Activated CD8-positive, alpha-beta T cell treated with anti-CD3 and anti-CD28 coated beads for 36 hours (primary cell): ENCODE measurements at regions not wholly inside any gene's neighbourhood (a gene's known extent, or its start where the extent isn't known, plus 50 kb on each side); places are given as distances from the start of the nearest gene placed in this dataset.

Experiments
- ATAC-seq: fragments of 200-7000 bp; cut with Tn5 transposase; one replicate; pipeline ENCODE4 v1.10.0; 2021; ENCODE audit warnings: mild to moderate bottlenecking, moderate library complexity
- CTCF ChIA-PET: fragments of 350-600 bp; sonication (Branson Sonifier 250); formaldehyde crosslinking; loops from one replicate; lab custom pipeline; 2021; ENCODE audit warnings: antibody characterized with exemption; lab: Charles Lee
- POLR2A ChIA-PET: fragments of 350-600 bp; sonication (Branson Sonifier 250); formaldehyde crosslinking; loops from one replicate; lab custom pipeline; 2021; ENCODE audit warnings: antibody characterized with exemption; lab: Charles Lee
- DNase-seq: peaks from one replicate; pipeline ENCODE4 v3.0.0-alpha.2; 2020
- H3K27ac Mint-ChIP-seq: one replicate; pipeline ENCODE4 v1.8.0; 2021; ENCODE audit warnings: mild to moderate bottlenecking, mixed read lengths
- H3K27me3 Mint-ChIP-seq: one replicate; pipeline ENCODE4 v1.8.0; 2021; ENCODE audit warnings: mixed read lengths
- H3K36me3 Mint-ChIP-seq: one replicate; pipeline ENCODE4 v1.8.0; 2021; ENCODE audit warnings: low read depth, mixed read lengths
- H3K4me1 Mint-ChIP-seq: one replicate; pipeline ENCODE4 v1.8.0; 2021; ENCODE audit warnings: low read depth, mixed read lengths
- H3K4me3 Mint-ChIP-seq: one replicate; pipeline ENCODE4 v1.8.0; 2021; ENCODE audit warnings: mild to moderate bottlenecking, moderate library complexity, mixed read lengths
- H3K9me3 Mint-ChIP-seq: one replicate; pipeline ENCODE4 v1.8.0; 2021; ENCODE audit warnings: mixed read lengths
- intact Hi-C: fragments of 100-400 bp; cut with micrococcal nuclease; formaldehyde crosslinking; loops from one replicate; pipeline ENCODE4 v1.10.0; 2022
- TF ChIP-seq, protein P1 (sequence below): fragments of 200-600 bp; IDR thresholded peaks from one replicate; pipeline ENCODE4 v1.8.0; 2022; ENCODE audit warnings: antibody characterized with exemption, mild to moderate bottlenecking

DNA sequence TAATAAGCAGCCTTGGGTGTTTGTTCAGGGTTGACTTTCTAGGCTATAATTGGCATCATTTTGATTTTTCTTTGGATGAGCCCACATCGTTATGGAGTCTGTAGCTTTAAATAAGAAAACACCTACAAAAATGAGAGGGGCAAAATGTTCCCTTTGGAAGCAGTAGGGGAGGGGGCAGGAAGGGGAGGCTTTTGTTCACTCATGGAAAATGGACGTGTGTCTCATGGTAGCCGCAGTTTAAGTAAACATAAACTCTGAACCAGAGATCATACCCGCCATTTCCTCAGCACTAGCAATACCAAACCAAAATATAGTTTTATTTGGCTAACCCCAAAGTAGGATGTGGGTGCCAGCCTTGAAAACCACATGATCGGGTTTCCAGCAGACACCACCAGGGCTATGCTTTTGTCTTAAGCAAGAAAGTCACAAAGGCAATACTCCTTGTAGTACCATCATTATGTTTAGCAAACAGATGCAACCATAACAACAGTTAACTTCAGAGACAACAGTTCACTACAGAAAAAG is 572.5 kb upstream of the JAG1 start:
- no peak for DNase-seq
- TF ChIP-seq, protein P1, sequence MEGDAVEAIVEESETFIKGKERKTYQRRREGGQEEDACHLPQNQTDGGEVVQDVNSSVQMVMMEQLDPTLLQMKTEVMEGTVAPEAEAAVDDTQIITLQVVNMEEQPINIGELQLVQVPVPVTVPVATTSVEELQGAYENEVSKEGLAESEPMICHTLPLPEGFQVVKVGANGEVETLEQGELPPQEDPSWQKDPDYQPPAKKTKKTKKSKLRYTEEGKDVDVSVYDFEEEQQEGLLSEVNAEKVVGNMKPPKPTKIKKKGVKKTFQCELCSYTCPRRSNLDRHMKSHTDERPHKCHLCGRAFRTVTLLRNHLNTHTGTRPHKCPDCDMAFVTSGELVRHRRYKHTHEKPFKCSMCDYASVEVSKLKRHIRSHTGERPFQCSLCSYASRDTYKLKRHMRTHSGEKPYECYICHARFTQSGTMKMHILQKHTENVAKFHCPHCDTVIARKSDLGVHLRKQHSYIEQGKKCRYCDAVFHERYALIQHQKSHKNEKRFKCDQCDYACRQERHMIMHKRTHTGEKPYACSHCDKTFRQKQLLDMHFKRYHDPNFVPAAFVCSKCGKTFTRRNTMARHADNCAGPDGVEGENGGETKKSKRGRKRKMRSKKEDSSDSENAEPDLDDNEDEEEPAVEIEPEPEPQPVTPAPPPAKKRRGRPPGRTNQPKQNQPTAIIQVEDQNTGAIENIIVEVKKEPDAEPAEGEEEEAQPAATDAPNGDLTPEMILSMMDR: no peak
- no peaks in the 10 kb centered on the region for H3K4me1 Mint-ChIP-seq
- ATAC-seq: no peak
- no peaks in the 10 kb centered on the region for H3K27me3 Mint-ChIP-seq
- ChIA-PET CTCF (no interaction called here), POLR2A (no interaction called here)
- H3K36me3 Mint-ChIP-seq: no peaks in the 10 kb centered on the region
- intact Hi-C loops: no loop called here
- H3K27ac Mint-ChIP-seq: no peak overlapping the region
- no peaks in the 10 kb centered on the region for H3K9me3 Mint-ChIP-seq
- no peak overlapping the region for H3K4me3 Mint-ChIP-seq

DNA sequence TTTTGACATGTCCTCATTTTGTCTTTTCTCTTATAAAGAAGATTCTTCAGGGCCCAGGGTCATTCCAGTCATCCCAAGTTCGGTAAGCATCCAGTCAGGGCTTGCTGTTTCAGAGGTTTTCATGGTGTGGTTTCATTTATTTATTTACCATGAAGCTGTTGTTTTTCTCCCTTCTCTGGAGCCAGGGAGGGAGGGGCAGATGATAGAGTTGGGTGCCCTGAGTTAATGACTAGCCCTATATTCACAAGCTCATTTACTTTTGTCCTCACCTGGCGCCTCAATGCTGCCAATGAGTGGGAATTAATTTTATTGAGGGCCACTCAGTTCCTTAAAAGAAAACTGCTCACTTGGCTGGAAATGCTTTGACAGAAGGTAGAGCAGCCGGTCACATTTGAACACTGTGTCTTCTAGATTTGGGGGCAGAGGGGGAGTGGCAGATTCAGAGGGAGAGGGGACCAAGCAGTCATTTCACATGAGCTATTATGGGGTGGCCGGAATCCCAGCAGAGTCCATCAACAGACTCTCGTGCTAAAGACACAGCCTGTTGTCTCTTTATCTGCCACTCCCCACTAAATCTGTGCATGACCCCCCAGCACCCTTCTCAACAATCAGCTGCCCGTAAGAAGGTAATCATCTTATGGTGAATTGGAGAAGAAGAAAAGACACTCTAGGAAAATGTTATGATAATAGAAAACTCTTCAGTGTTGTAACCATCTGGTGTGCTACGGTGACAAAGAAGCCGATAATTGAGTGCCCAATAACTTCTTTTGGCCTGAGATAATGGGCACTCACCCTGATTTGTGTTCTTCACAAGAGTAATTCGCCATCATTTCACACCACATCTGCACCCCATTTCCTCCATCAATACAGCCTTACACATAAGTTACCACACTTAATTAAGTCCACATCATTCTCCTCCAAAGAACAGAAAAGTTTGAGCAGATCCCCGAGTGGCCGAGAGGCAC is 573.5 kb upstream of the JAG1 start:
- no peaks in the 10 kb centered on the region for H3K36me3 Mint-ChIP-seq
- H3K4me1 Mint-ChIP-seq: no peaks in the 10 kb centered on the region
- intact Hi-C loops: no loop called here
- ChIA-PET POLR2A (no interaction called here), CTCF (no interaction called here)
- no peaks in the 10 kb centered on the region for H3K27me3 Mint-ChIP-seq
- TF ChIP-seq, protein P1: no peak
- no peak overlapping the region for H3K4me3 Mint-ChIP-seq
- DNase-seq (no peak), ATAC-seq (no peak)
- H3K9me3 Mint-ChIP-seq: no peaks in the 10 kb centered on the region
- no peak overlapping the region for H3K27ac Mint-ChIP-seq

DNA sequence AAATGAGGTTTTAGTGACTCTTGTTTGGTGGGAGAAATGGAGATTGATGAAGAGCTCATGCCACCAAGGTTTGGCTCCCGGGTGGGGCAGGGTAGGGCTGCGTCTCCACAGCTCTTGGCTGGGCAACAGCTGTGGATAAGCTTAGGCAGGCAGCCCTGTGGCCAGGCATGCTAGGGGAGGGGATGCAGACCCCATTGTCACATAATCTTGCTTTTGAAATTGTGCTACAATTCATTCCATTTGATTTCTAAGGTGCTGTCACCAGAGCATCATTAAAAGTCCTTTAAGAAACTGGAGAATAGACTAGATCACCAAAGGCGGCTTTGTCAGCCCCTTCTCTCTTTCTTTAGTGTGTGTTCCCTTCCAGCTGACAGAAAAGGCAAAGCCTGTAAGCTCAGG is 574.2 kb upstream of the JAG1 start:
- Mint-ChIP-seq H3K27me3 (no peaks in the 10 kb centered on the region), H3K4me1 (no peaks in the 10 kb centered on the region), H3K9me3 (no peaks in the 10 kb centered on the region), H3K36me3 (no peaks in the 10 kb centered on the region), H3K27ac (no peak overlapping the region), H3K4me3 (no peak overlapping the region)
- no peak for ATAC-seq
- ChIA-PET POLR2A (no interaction called here), CTCF (no interaction called here)
- DNase-seq: no peak
- TF ChIP-seq, protein P1: no peak
- intact Hi-C loops: no loop called here

DNA sequence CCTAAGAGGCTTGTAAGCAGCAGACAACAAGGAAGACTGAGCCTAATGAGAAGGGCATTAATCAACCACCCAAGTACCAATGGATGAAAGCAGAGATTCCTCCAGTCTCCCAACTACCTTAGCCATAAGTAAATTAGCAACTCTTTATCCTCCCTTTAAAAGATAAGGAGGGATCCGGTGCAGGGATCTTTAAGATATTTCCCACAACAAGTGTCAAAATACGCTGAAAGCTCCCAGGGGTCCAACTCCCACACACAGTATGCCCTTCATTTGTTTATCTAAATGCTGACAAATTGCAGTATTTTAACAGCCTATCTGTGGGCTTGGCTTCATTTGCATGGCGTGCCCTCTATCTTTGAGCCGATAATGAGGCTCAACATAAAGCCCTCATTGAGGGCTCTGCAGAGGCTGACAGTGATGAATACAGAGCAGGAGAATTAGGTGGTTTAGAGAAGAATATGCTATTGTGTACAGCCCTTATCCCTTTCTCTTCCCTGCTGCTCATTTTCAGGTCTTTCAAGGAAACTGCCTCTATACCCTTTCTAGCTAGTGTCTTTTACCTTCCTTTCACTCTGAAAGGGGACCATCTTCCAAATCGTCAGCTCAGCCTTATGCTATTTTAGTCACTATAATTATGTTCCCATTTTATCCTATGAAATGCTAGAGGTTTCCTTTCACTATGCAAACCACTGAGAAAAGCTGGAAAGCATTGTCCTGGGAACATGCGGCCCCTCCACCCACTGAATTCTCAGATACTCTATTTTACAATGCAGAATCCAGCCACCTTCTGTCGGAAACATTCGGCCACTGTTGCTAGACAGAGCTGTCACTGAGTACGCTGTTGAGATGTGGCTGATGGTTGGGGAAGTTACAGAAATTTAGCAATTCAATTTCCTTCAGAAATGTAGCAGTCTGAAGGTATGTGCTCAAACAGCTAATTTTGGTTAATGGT is 575.2 kb upstream of the JAG1 start:
- H3K9me3 Mint-ChIP-seq: no peaks in the 10 kb centered on the region
- POLR2A ChIA-PET: no interaction called here
- intact Hi-C loops: no loop called here

More for the DNA sequence above, 575.2 kb upstream of the JAG1 start:
- ATAC-seq (no peak), DNase-seq (no peak)
- Mint-ChIP-seq H3K4me3 (no peak overlapping the region), H3K4me1 (no peaks in the 10 kb centered on the region), H3K27me3 (no peaks in the 10 kb centered on the region), H3K27ac (no peak overlapping the region), H3K36me3 (no peaks in the 10 kb centered on the region)
- TF ChIP-seq, protein P1: no peak
- CTCF ChIA-PET: no interaction called here
